Panc1 (cell line): ENCODE measurements at regions not wholly inside any gene's neighbourhood (a gene's known extent, or its start where the extent isn't known, plus 50 kb on each side); places are given as distances from the start of the nearest gene placed in this dataset.

ENCODE experiments used
- POLR2AphosphoS5 ChIP-seq: IDR thresholded peaks from 2 replicates; pipeline ENCODE4 v1.6.1; 2012; ENCODE audit warnings: mild to moderate bottlenecking, low read depth, low read length, moderate library complexity
- SIN3A ChIP-seq: IDR thresholded peaks from 2 replicates; pipeline ENCODE4 v1.6.1; 2012; ENCODE audit warnings: low read depth, mild to moderate bottlenecking, low read length, moderate library complexity, borderline replicate concordance; ENCODE audit not compliant: insufficient read depth
- TF ChIP-seq, protein P1 (sequence below): fragments of 450-650 bp; IDR thresholded peaks from 2 replicates; pipeline ENCODE4 v1.5.1; 2017; ENCODE audit warnings: mild to moderate bottlenecking

GRCh38 chr15:66840615-66841390, 138.8 kb downstream of the SMAD6 start:
- TF ChIP-seq, protein P1, sequence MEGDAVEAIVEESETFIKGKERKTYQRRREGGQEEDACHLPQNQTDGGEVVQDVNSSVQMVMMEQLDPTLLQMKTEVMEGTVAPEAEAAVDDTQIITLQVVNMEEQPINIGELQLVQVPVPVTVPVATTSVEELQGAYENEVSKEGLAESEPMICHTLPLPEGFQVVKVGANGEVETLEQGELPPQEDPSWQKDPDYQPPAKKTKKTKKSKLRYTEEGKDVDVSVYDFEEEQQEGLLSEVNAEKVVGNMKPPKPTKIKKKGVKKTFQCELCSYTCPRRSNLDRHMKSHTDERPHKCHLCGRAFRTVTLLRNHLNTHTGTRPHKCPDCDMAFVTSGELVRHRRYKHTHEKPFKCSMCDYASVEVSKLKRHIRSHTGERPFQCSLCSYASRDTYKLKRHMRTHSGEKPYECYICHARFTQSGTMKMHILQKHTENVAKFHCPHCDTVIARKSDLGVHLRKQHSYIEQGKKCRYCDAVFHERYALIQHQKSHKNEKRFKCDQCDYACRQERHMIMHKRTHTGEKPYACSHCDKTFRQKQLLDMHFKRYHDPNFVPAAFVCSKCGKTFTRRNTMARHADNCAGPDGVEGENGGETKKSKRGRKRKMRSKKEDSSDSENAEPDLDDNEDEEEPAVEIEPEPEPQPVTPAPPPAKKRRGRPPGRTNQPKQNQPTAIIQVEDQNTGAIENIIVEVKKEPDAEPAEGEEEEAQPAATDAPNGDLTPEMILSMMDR, result no peak
- no peak for TF ChIP-seq POLR2AphosphoS5
- no peak for TF ChIP-seq SIN3A
